Heart right ventricle (tissue), 16 donors: ENCODE measurements at regions not wholly inside any gene's neighbourhood (a gene's known extent, or its start where the extent isn't known, plus 50 kb on each side); places are given as distances from the start of the nearest gene placed in this dataset.

Source experiments
- ATAC-seq, 8 donors: fragments of 200-7000 bp; cut with Tn5 transposase; one replicate each; pipeline ENCODE4 v1.9.1; 2020; ENCODE audit warnings: mild to moderate bottlenecking in 8 of 8, moderate library complexity in 8 of 8, moderate number of reproducible peaks in 1 of 8
- DNase-seq, 2 donors: peaks; one replicate each; pipeline ENCODE4 v3.0.0-alpha.2; 2020
- H3K27ac ChIP-seq, 10 donors: fragments of 200-600 bp; sonication (generic) in 2 of 10; one replicate each; pipeline versions ENCODE4 v1.5.0 to v1.8.0; 2020 to 2022; ENCODE audit warnings: mild to moderate bottlenecking in 3 of 10
- H3K27me3 ChIP-seq, 7 donors: fragments of 200-600 bp; one replicate each; pipeline ENCODE4 v1.8.0; 2021 to 2022; ENCODE audit warnings: mild to moderate bottlenecking in 2 of 7
- H3K36me3 ChIP-seq, 9 donors: fragments of 200-600 bp; sonication (generic) in 1 of 9; one replicate each; pipeline versions ENCODE4 v1.5.0 to v1.8.0; 2020 to 2022; ENCODE audit warnings: mild to moderate bottlenecking in 2 of 9
- H3K4me1 ChIP-seq, 9 donors: fragments of 200-600 bp; sonication (generic) in 1 of 9; one replicate each; pipeline versions ENCODE4 v1.5.0 to v1.8.0; 2020 to 2022; ENCODE audit warnings: mild to moderate bottlenecking in 4 of 9
- H3K4me3 ChIP-seq, 10 donors: fragments of 200-600 bp; sonication (generic) in 2 of 10; one replicate each; pipeline versions ENCODE4 v1.5.0 to v1.8.0; 2020 to 2022; ENCODE audit warnings: mild to moderate bottlenecking in 7 of 10, moderate library complexity in 2 of 10
- H3K9me3 ChIP-seq, 11 donors: fragments of 200-600 bp in 10 of 11; sonication (generic) in 2 of 11; one replicate each; pipeline versions ENCODE4 v1.5.0 to v1.8.0; 2013 to 2022; ENCODE audit warnings: mild to moderate bottlenecking in 2 of 11, control low read depth in 1 of 11, moderate library complexity in 1 of 11
- WGBS, 2 donors: extraction: QIAGEN DNeasy Blood & Tissue Kit; methylation state at CpG; one replicate each; pipeline ENCODE4 v1.1.7; 2013; ENCODE audit warnings: inconsistent platforms in 1 of 2; 5-methylcytosine and 5-hydroxymethylcytosine counted together
- intact Hi-C, 10 donors: fragments of 100-400 bp; cut with DNase I; formaldehyde crosslinking; loops; one replicate each; pipeline versions ENCODE4 v1.11.1 to v1.14.2; 2022
- TF ChIP-seq, protein P1 (sequence below), 9 donors: fragments of 200-600 bp; sonication (generic) in 2 of 9; IDR thresholded peaks; one replicate each; pipeline versions ENCODE4 v1.5.0 to v1.8.0; 2021 to 2022; ENCODE audit warnings: antibody characterized with exemption in 9 of 9, mild to moderate bottlenecking in 5 of 9, moderate library complexity in 1 of 9
- donor health status: Arrhythmogenic right ventricular cardiomyopathy.
- donor health status: ischemic (EF 13 %, LVEDD 7.1; RV severe dilation, severe dysfunction).
- donor health status: healthy with polysubstance abuse.
- donor health status: DM: no; HTN: yes; CAD: no.
- donor health status: DM: no; HTN: no; CAD: no.
- donor health status: ischemic (EF 25% LVEDD 6.9; RV normal size, moderate dysfunction).
- donor health status: ischemic (EF 25% LVEDD 5.7; RV mildly dilated, moderate dysfunction).
- donor health status: healthy.
- donor health status: DM: yes; HTN: yes; CAD: no.
- donor health status: Ischemic cardiomyopathy.
- donor health status: ischemic (EF 35%, LVEDD 5.7; RV mildly dilated, moderate dysfunction).
- donor health status: nonischemic (EF 11% LVEDD 7.7; RV severe dilation, severe dysfunction).
- donor health status: DM: yes; HTN: yes; CAD: no.
- donor health status: PGD.
- donor health status: ischemic (EF 29% LVEDD 5.4; RV normal size, mild dysfunction).
- donor health status: nonischemic (EF 23%, LVEDD 6.1; RV moderate dilation, normal function).

DNA sequence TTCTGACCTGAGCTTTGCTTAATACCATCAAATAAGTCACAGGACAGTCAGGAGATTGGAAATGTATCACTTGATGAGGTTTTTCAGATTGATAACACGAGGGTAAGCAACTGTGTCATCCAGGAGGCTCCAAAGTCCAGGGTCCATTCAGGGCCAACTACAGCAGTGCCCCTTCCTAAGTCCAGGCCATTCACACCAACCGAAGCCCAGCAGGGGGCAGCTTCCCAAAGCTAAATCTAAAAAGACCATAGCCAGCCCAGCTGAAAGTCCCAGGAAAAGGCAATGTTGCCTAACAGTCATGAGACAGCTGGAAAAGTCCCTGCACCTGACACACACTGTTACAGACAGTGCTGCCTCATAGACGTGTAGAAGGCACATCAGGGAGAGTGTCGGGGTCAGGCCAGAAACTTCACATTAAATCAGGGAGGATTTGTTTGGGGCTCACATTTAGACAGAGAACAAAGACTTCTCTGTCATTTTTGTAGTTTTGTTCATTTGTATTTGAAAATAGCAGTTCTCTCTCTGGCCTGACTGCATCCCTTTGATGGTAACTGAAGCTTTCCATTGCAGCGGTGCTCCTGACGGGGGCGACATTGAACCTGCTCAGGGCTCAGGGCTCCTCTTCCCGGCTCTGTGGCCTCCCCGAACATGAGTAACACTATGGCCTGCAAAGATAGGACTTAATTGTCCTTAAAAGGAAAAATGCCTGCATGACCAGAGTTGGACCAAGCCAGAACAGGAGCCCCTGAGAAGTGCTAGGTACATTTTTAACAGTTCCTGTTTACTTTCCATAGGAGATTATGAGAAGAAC is 200.4 kb downstream of the NRIP1 start:
- peaks cover 0 to 6% (median 0%) of the 10 kb centered on the region in 11 donors for H3K9me3 ChIP-seq
- no peaks in the 10 kb centered on the region for H3K36me3 ChIP-seq
- no peak overlapping the region for H3K4me3 ChIP-seq
- DNase-seq, result peak; percentile 67 to 68
- TF ChIP-seq, protein P1, sequence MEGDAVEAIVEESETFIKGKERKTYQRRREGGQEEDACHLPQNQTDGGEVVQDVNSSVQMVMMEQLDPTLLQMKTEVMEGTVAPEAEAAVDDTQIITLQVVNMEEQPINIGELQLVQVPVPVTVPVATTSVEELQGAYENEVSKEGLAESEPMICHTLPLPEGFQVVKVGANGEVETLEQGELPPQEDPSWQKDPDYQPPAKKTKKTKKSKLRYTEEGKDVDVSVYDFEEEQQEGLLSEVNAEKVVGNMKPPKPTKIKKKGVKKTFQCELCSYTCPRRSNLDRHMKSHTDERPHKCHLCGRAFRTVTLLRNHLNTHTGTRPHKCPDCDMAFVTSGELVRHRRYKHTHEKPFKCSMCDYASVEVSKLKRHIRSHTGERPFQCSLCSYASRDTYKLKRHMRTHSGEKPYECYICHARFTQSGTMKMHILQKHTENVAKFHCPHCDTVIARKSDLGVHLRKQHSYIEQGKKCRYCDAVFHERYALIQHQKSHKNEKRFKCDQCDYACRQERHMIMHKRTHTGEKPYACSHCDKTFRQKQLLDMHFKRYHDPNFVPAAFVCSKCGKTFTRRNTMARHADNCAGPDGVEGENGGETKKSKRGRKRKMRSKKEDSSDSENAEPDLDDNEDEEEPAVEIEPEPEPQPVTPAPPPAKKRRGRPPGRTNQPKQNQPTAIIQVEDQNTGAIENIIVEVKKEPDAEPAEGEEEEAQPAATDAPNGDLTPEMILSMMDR (IDR thresholded peaks at IDR 0.05), result peak; percentile 25 to 70 (median 63)
- intact Hi-C loops, result loop anchor here (1.0 to 10.0 kb wide), 12 partner anchors 110 to 730 kb away; partner anchors contain the start of gene NRIP1 (in 4 of the 10)
- H3K27me3 ChIP-seq, result no peaks in the 10 kb centered on the region
- peak overlapping the region in 2 of 10 donors; percentile 7 to 9 for H3K27ac ChIP-seq
- peak; percentile 86 to 95 (median 90) for ATAC-seq
- 33 to 39% methylated on average over 9 of the region's 9 CpGs for WGBS, 2 donors
- peaks cover 0 to 43% (median 17%) of the 10 kb centered on the region in 9 donors for H3K4me1 ChIP-seq

DNA sequence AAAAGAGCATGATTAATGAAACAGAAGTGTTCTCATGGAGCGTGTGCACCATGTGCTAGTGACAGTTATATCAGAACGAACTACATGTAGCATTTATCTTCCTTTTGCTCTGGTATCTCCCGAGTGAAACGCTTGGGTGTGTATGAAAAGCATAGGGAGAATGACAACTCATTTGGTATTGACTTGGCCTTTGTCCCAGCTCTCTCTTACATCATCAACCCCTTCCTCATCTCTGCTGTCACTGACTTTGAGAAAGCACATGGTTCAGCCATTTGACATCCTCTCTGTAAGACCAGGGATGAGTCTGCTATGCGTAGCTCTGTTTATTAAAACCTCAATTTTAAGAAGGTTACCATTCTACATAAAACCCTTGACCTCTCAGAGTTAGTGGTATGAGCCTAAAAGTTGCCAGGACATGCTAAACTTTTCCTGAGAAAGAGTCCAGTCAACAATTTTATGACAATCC is 201.0 kb downstream of the NRIP1 start:
- no peaks in the 10 kb centered on the region for H3K36me3 ChIP-seq
- intact Hi-C loops, result loop anchor here (1.0 to 10.0 kb wide), 10 partner anchors 111 to 731 kb away; partner anchors contain the start of gene NRIP1 (in 2 of the 10)
- peaks cover 0 to 6% (median 0%) of the 10 kb centered on the region in 11 donors for H3K9me3 ChIP-seq
- peak overlapping the region in 1 of 10 donors; percentile 7 for H3K27ac ChIP-seq
- DNase-seq, result no peak
- peaks cover 0 to 36% (median 17%) of the 10 kb centered on the region in 9 donors for H3K4me1 ChIP-seq
- H3K27me3 ChIP-seq, result no peaks in the 10 kb centered on the region
- H3K4me3 ChIP-seq, result no peak overlapping the region
- no peak for ATAC-seq
- 64 to 68% methylated on average over 5 of the region's 5 CpGs for WGBS, 2 donors
- TF ChIP-seq, protein P1 (IDR thresholded peaks at IDR 0.05), result no peak

DNA sequence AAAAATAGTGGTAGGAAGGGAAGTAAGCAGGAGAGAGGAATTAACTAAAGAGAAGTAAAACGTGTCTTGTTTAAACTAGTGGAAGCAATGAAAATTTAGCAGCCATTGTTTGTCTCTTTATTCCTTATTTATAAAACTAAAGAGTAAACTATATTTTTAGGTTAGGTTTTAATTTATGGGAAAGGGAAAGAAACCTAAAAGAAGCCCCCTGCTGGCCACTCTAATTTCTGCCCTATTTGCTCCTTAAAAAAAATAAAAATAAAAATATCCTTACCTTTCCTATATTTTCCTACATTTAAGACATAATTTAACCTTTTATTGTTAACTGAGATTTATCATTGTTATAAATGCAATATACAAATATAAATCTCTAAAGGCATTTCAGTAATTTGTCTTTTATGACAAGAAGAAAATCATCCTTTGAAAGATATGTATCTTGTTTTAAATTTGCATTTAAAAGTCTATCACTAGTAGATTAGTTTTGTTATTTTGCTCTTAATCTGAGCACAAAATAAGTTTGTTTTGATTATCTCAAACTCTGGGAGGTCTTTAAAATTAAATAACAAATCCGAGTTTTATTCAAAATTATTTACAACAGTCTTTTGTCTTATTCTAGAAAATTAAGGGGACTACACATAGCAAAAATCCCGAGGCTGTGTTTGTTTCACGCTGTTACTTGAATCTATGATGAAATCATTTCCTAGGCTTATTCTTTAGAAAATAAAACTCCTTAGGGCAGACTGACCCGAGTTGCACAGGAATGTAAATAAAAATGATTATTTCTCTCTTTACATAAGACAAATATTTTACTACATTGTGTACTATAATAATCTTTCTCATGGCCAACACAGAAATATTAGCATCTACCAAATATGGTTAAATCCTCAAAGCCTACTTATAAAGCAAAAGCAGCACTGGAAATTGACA is 201.7 kb downstream of the NRIP1 start:
- Histone ChIP-seq H3K9me3 (peaks cover 0 to 6% (median 0%) of the 10 kb centered on the region in 11 donors), H3K36me3 (no peaks in the 10 kb centered on the region), H3K27me3 (no peaks in the 10 kb centered on the region), H3K27ac (no peak overlapping the region), H3K4me3 (no peak overlapping the region), H3K4me1 (peaks cover 0 to 29% (median 11%) of the 10 kb centered on the region in 9 donors)
- TF ChIP-seq, protein P1 (IDR thresholded peaks at IDR 0.05), result peak; percentile 10 to 64 (median 54)
- intact Hi-C loops, result loop anchor here in 6 of 10 donors (5.0 to 10.0 kb wide), 8 partner anchors 112 to 732 kb away; partner anchors contain the start of gene NRIP1 (in 2 of the 6)
- no peak for ATAC-seq
- 47 to 52% methylated on average over 5 of the region's 5 CpGs for WGBS, 2 donors
- DNase-seq, result no peak

DNA sequence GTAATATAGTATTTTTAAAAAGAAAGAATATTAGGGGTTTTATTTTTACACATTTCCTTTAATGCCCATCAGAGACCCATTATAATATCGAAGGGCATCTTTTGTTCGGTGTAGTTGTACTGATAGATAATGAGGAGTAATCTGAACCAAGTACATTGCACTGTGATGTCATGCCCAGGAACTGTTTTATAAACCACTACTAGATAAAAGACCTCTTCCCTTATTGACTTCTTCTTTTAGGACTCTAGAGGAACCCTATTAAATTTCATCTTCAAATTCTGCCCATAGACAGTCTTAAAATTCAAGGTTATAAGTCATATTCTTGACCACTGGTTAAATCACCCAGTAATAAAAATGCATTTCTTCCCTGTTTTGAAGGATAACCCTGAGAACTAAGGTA is 206.5 kb downstream of the NRIP1 start:
- Histone ChIP-seq H3K27ac (no peak overlapping the region), H3K9me3 (peaks cover 0 to 9% (median 0%) of the 10 kb centered on the region in 11 donors), H3K4me1 (peaks cover 0 to 3% (median 0%) of the 10 kb centered on the region in 9 donors), H3K36me3 (no peaks in the 10 kb centered on the region), H3K4me3 (no peak overlapping the region), H3K27me3 (no peaks in the 10 kb centered on the region)
- DNase-seq, result no peak
- no peak for ATAC-seq
- WGBS, 2 donors, result 87 to 94% methylated on average over 2 of the region's 2 CpGs
- intact Hi-C loops, result no loop called here
- TF ChIP-seq, protein P1 (IDR thresholded peaks at IDR 0.05), result no peak
